IMR-90 (cell line): ENCODE measurements at regions not wholly inside any gene's neighbourhood (a gene's known extent, or its start where the extent isn't known, plus 50 kb on each side); places are given as distances from the start of the nearest gene placed in this dataset.

Source experiments
- ATAC-seq: fragments of 200-7000 bp; cut with Tn5 transposase; 2 replicates; pipeline ENCODE4 v1.9.1; 2020; ENCODE audit warnings: low read depth, mild to moderate bottlenecking, moderate library complexity
- BruUV-seq: library from RNA; stranded (reverse); fragments of 400-500 nt; replicated peaks from 2 replicates; lab custom pipeline; 2021; lab: Mats Ljungman, UMichigan
- CTCF ChIA-PET: fragments of 300-600 bp; formaldehyde crosslinking; extraction: SDS; loops from one replicate; lab custom pipeline; 2021; ENCODE audit warnings: antibody characterized with exemption; lab: Yijun Ruan, JAX
- POLR2A ChIA-PET: fragments of 300-600 bp; sonication (Branson Sonifier 250); formaldehyde crosslinking; loops from one replicate; lab custom pipeline; 2022; ENCODE audit warnings: antibody characterized with exemption; ENCODE audit not compliant: unreplicated experiment; lab: Charles Lee
- DNase-seq: peaks from one replicate; pipeline ENCODE4 v3.0.0; 2013
- H2AFZ ChIP-seq: replicated peaks from 2 replicates; pipeline ENCODE3; 2013; ENCODE audit warnings: low read length, mild to moderate bottlenecking; ENCODE audit not compliant: poor library complexity
- H2AK5ac ChIP-seq: 2 replicates; pipeline ENCODE4 v1.6.1; 2013; ENCODE audit warnings: low read depth, low read length, inconsistent platforms
- H2AK9ac ChIP-seq: replicated peaks from 2 replicates; pipeline ENCODE3; 2013; ENCODE audit warnings: mild to moderate bottlenecking, low read depth, low read length, moderate library complexity; ENCODE audit not compliant: poor library complexity
- H2BK120ac ChIP-seq: 2 replicates; pipeline ENCODE4 v1.6.1; 2013; ENCODE audit warnings: low read depth, low read length, inconsistent platforms
- H2BK15ac ChIP-seq: 3 replicates; pipeline ENCODE4 v1.6.1; 2013; ENCODE audit warnings: low read depth, low read length, inconsistent platforms
- H2BK20ac ChIP-seq: 2 replicates; pipeline ENCODE4 v1.6.1; 2013; ENCODE audit warnings: low read depth, mild to moderate bottlenecking, inconsistent platforms, low read length, moderate library complexity
- H2BK5ac ChIP-seq: 2 replicates; pipeline ENCODE4 v1.6.1; 2013; ENCODE audit warnings: mild to moderate bottlenecking, low read depth, low read length, inconsistent platforms; ENCODE audit not compliant: poor library complexity, severe bottlenecking
- H3K14ac ChIP-seq: replicated peaks from 2 replicates; pipeline ENCODE4 v1.6.1; 2013; ENCODE audit warnings: low read depth, low read length, inconsistent platforms
- H3K18ac ChIP-seq: 2 replicates; pipeline ENCODE4 v1.6.1; 2013; ENCODE audit warnings: low read depth, low read length, control low read depth
- H3K23ac ChIP-seq: 2 replicates; pipeline ENCODE4 v1.6.1; 2013; ENCODE audit warnings: low read depth, low read length, inconsistent platforms
- H3K27ac ChIP-seq: 2 replicates; pipeline ENCODE4 v1.5.1; 2013; ENCODE audit warnings: mild to moderate bottlenecking, control low read depth, low read length; ENCODE audit not compliant: insufficient read depth
- H3K27me3 ChIP-seq: 2 replicates; pipeline ENCODE4 v1.6.1; 2013; ENCODE audit warnings: low read length; ENCODE audit not compliant: control insufficient read depth, insufficient read depth
- H3K36me3 ChIP-seq: 2 replicates; pipeline ENCODE4 v1.6.1; 2013; ENCODE audit warnings: low read length, mixed read lengths; ENCODE audit not compliant: control insufficient read depth, insufficient read depth
- H3K4ac ChIP-seq: 2 replicates; pipeline ENCODE4 v1.6.1; 2013; ENCODE audit warnings: low read depth, low read length, inconsistent platforms
- H3K4me1 ChIP-seq: 2 replicates; pipeline ENCODE4 v1.6.1; 2013; ENCODE audit warnings: low read length, mixed read lengths; ENCODE audit not compliant: control insufficient read depth, insufficient read depth
- H3K4me2 ChIP-seq: 2 replicates; pipeline ENCODE4 v1.6.1; 2013; ENCODE audit warnings: low read depth, mild to moderate bottlenecking, control low read depth, low read length, moderate library complexity
- H3K4me3 ChIP-seq: 2 replicates; pipeline ENCODE4 v1.5.1; 2013; ENCODE audit warnings: low read depth, mild to moderate bottlenecking, control low read depth, low read length, moderate library complexity; ENCODE audit not compliant: insufficient read depth
- H3K56ac ChIP-seq: 2 replicates; pipeline ENCODE4 v1.6.1; 2013; ENCODE audit warnings: low read length, inconsistent platforms; ENCODE audit not compliant: insufficient read depth; ENCODE audit errors: extremely low read depth
- H3K79me1 ChIP-seq, 2 experiments: 2 replicates each; pipeline ENCODE4 v1.6.1; 2013; ENCODE audit warnings: low read length in 2 of 2, inconsistent platforms in 1 of 2, low read depth in 1 of 2
- H3K9ac ChIP-seq: 2 replicates; pipeline ENCODE4 v1.6.1; 2013; ENCODE audit warnings: low read depth, low read length, control low read depth
- H3K9me1 ChIP-seq: 2 replicates; pipeline ENCODE4 v1.6.1; 2013; ENCODE audit warnings: low read length, inconsistent platforms; ENCODE audit not compliant: insufficient read depth
- H3K9me3 ChIP-seq: 2 replicates; pipeline ENCODE4 v1.6.1; 2013; ENCODE audit warnings: low read length; ENCODE audit not compliant: control insufficient read depth, insufficient read depth
- H4K20me1 ChIP-seq: 2 replicates; pipeline ENCODE4 v1.6.1; 2013; ENCODE audit warnings: low read length, inconsistent platforms; ENCODE audit not compliant: insufficient read depth
- H4K5ac ChIP-seq: 2 replicates; pipeline ENCODE4 v1.6.1; 2013; ENCODE audit warnings: mild to moderate bottlenecking, low read depth, low read length, control low read depth
- H4K8ac ChIP-seq, 2 experiments: 2 replicates each; pipeline ENCODE4 v1.6.1; 2013; ENCODE audit warnings: low read depth in 2 of 2, low read length in 2 of 2, control low read depth in 1 of 2, inconsistent platforms in 1 of 2
- H4K91ac ChIP-seq: 2 replicates; pipeline ENCODE4 v1.6.1; 2013; ENCODE audit warnings: low read depth, low read length, inconsistent platforms; ENCODE audit not compliant: insufficient read depth
- BHLHE40 ChIP-seq: fragments of 150-350 bp; IDR thresholded peaks from 2 replicates; pipeline ENCODE4 v1.6.1; 2016; ENCODE audit warnings: mild to moderate bottlenecking, low read depth, low read length
- CEBPB ChIP-seq: IDR thresholded peaks from 2 replicates; pipeline ENCODE4 v1.6.1; 2012; ENCODE audit warnings: low read depth, low read length, improper control_type of control experiment
- CHD1 ChIP-seq: IDR thresholded peaks from 2 replicates; pipeline ENCODE4 v1.6.1; 2012; ENCODE audit warnings: low read depth, low read length, improper control_type of control experiment
- ELK1 ChIP-seq: fragments of 150-350 bp; IDR thresholded peaks from 2 replicates; pipeline ENCODE4 v1.6.1; 2016; ENCODE audit warnings: low read depth, mild to moderate bottlenecking, low read length, moderate library complexity, borderline replicate concordance
- FOS ChIP-seq: fragments of 150-350 bp; IDR thresholded peaks from 2 replicates; pipeline ENCODE4 v1.6.1; 2016; ENCODE audit warnings: low read depth, low read length
- MAFK ChIP-seq: IDR thresholded peaks from 2 replicates; pipeline ENCODE4 v1.6.1; 2012; ENCODE audit warnings: low read depth, low read length, improper control_type of control experiment
- MAZ ChIP-seq: IDR thresholded peaks from 2 replicates; pipeline ENCODE4 v1.6.1; 2012; ENCODE audit warnings: low read depth, mild to moderate bottlenecking, low read length, improper control_type of control experiment, moderate library complexity, borderline replicate concordance
- MXI1 ChIP-seq: IDR thresholded peaks from 2 replicates; pipeline ENCODE4 v1.6.1; 2012; ENCODE audit warnings: low read depth, mild to moderate bottlenecking, low read length, moderate library complexity, borderline replicate concordance
- NFE2L2 ChIP-seq: fragments of 150-350 bp; IDR thresholded peaks from 2 replicates; pipeline ENCODE4 v1.6.1; 2016; ENCODE audit warnings: low read depth, mild to moderate bottlenecking, low read length
- POLR2A ChIP-seq: IDR thresholded peaks from 2 replicates; pipeline ENCODE4 v1.6.1; 2012; ENCODE audit warnings: mild to moderate bottlenecking, low read depth, low read length
- RAD21 ChIP-seq: IDR thresholded peaks from 2 replicates; pipeline ENCODE4 v1.6.1; 2012; ENCODE audit warnings: low read length, improper control_type of control experiment
- RCOR1 ChIP-seq: IDR thresholded peaks from 2 replicates; pipeline ENCODE4 v1.6.1; 2012; ENCODE audit warnings: mild to moderate bottlenecking, low read length, improper control_type of control experiment; ENCODE audit not compliant: insufficient replicate concordance
- RFX5 ChIP-seq: IDR thresholded peaks from 2 replicates; pipeline ENCODE4 v1.8.0; 2012; ENCODE audit warnings: low read depth, mild to moderate bottlenecking, low read length, moderate library complexity
- SMC3 ChIP-seq: fragments of 150-350 bp; IDR thresholded peaks from 2 replicates; pipeline ENCODE4 v1.6.1; 2016; ENCODE audit warnings: low read depth, mild to moderate bottlenecking, antibody characterized with exemption, low read length, moderate library complexity
- dilution Hi-C: fragments of 300-500 bp; cut with HindIII; formaldehyde crosslinking; loops from one replicate; pipeline ENCODE4 v1.14.3; 2018; ENCODE audit warnings: low sequenced_read_pairs; ENCODE audit not compliant: unreplicated experiment
- in situ Hi-C: fragments of 300-500 bp; cut with MboI; formaldehyde crosslinking; loops from 3 replicates; pipeline ENCODE4 v1.14.3; 2019; ENCODE audit warnings: low sequenced_read_pairs, inconsistent platforms, mixed read lengths
- intact Hi-C: fragments of 100-400 bp; cut with micrococcal nuclease; formaldehyde crosslinking; loops from 2 replicates; pipeline ENCODE4 v1.10.0; 2022
- TF ChIP-seq, protein P1 (sequence below): fragments of 150-350 bp; IDR thresholded peaks from 2 replicates; pipeline ENCODE4 v1.6.1; 2017; ENCODE audit warnings: mild to moderate bottlenecking, antibody characterized with exemption, low read length, low read depth
- TF ChIP-seq, protein P2 (sequence below): conservative IDR thresholded peaks from 2 replicates; pipeline ENCODE4 v1.5.1; 2012; ENCODE audit warnings: mild to moderate bottlenecking, low read depth, low read length, improper control_type of control experiment

DNA sequence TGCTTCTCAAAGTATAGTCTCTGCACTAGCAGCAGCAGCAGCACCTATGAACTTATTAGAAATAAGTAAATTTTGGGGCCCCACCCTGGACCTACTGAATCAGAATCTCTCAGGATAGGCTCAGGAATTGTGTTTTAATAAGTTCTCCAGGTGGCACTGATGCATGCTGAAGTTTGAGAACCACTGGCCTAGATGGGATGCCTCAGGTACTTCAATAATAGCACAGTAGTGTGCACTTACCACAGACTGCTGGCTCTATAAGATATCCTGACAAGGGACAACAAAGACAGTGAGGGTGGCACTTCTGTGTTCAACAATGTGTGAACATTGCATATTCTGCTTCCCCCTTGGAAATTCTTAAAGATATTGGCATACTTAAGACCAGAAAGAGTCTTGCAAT lies 64.7 kb upstream of the HABP2 start:
- no peaks in the 10 kb centered on the region for H3K79me1 ChIP-seq
- H3K23ac ChIP-seq, result no peak overlapping the region
- no peak overlapping the region for H3K4me3 ChIP-seq
- H3K27ac ChIP-seq, result no peak overlapping the region
- no peaks in the 10 kb centered on the region for H3K9me1 ChIP-seq
- no peak overlapping the region for H3K14ac ChIP-seq
- H2BK20ac ChIP-seq, result no peak overlapping the region
- CTCF ChIA-PET, result no interaction called here
- H4K91ac ChIP-seq, result no peak overlapping the region
- no peak overlapping the region for H3K4me2 ChIP-seq
- H3K56ac ChIP-seq, result no peak overlapping the region
- TF ChIP-seq MXI1 (no peak), POLR2A (no peak), MAZ (no peak), ELK1 (no peak), NFE2L2 (no peak), RAD21 (no peak), RCOR1 (no peak), CHD1 (no peak), RFX5 (no peak), MAFK (no peak), BHLHE40 (no peak), FOS (no peak), SMC3 (no peak), CEBPB (no peak)
- TF ChIP-seq, protein P1, sequence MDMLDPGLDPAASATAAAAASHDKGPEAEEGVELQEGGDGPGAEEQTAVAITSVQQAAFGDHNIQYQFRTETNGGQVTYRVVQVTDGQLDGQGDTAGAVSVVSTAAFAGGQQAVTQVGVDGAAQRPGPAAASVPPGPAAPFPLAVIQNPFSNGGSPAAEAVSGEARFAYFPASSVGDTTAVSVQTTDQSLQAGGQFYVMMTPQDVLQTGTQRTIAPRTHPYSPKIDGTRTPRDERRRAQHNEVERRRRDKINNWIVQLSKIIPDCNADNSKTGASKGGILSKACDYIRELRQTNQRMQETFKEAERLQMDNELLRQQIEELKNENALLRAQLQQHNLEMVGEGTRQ, result no peak
- TF ChIP-seq, protein P2, sequence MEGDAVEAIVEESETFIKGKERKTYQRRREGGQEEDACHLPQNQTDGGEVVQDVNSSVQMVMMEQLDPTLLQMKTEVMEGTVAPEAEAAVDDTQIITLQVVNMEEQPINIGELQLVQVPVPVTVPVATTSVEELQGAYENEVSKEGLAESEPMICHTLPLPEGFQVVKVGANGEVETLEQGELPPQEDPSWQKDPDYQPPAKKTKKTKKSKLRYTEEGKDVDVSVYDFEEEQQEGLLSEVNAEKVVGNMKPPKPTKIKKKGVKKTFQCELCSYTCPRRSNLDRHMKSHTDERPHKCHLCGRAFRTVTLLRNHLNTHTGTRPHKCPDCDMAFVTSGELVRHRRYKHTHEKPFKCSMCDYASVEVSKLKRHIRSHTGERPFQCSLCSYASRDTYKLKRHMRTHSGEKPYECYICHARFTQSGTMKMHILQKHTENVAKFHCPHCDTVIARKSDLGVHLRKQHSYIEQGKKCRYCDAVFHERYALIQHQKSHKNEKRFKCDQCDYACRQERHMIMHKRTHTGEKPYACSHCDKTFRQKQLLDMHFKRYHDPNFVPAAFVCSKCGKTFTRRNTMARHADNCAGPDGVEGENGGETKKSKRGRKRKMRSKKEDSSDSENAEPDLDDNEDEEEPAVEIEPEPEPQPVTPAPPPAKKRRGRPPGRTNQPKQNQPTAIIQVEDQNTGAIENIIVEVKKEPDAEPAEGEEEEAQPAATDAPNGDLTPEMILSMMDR, result no peak
- no peak overlapping the region for H2BK5ac ChIP-seq
- no peak overlapping the region for H2BK15ac ChIP-seq
- no peaks in the 10 kb centered on the region for H3K4me1 ChIP-seq
- no peak overlapping the region for H4K5ac ChIP-seq
- no peaks in the 10 kb centered on the region for H3K36me3 ChIP-seq
- no peak overlapping the region for H3K9ac ChIP-seq
- no peak overlapping the region for H2AK9ac ChIP-seq
- in situ Hi-C loops (no loop called here), intact Hi-C loops (no loop called here), dilution Hi-C loops (no loop called here)
- no peak overlapping the region for H4K8ac ChIP-seq
- no peaks in the 10 kb centered on the region for H3K27me3 ChIP-seq
- DNase-seq (no peak), ATAC-seq (no peak)
- H3K4ac ChIP-seq, result no peak overlapping the region
- POLR2A ChIA-PET, result no interaction called here
- no peak overlapping the region for H2AK5ac ChIP-seq
- H3K18ac ChIP-seq, result no peak overlapping the region
- H2AFZ ChIP-seq, result no peak overlapping the region
- no peaks in the 10 kb centered on the region for H4K20me1 ChIP-seq
- no peak overlapping the region for H2BK120ac ChIP-seq
- no TSS peak for BruUV-seq
- no peaks in the 10 kb centered on the region for H3K9me3 ChIP-seq
